ENCODE measurements at regions not wholly inside any gene's neighbourhood (a gene's known extent, or its start where the extent isn't known, plus 50 kb on each side); places are given as distances from the start of the nearest gene placed in this dataset.

DNA sequence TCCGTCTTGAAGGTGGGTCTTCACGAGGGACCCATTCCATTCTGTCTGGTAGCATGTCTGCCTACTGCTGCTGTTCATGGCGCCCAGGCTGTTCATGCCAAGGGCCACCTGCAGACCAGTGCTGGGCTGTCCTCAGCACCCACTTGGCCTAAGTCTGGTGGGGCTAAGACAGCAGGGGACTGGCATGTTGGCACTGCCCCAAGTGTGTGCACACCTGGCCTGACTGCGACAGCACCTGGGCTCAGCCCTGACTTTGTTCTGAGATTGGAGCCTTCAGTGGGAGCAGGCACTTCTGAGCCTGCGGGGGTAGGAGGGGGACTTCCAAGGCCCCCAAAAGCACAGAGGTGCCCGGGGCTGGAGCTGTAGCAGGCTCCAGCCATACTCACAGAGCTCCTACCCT is 250.8 kb upstream of the EDNRB start:
- TF ChIP-seq, protein P1, sequence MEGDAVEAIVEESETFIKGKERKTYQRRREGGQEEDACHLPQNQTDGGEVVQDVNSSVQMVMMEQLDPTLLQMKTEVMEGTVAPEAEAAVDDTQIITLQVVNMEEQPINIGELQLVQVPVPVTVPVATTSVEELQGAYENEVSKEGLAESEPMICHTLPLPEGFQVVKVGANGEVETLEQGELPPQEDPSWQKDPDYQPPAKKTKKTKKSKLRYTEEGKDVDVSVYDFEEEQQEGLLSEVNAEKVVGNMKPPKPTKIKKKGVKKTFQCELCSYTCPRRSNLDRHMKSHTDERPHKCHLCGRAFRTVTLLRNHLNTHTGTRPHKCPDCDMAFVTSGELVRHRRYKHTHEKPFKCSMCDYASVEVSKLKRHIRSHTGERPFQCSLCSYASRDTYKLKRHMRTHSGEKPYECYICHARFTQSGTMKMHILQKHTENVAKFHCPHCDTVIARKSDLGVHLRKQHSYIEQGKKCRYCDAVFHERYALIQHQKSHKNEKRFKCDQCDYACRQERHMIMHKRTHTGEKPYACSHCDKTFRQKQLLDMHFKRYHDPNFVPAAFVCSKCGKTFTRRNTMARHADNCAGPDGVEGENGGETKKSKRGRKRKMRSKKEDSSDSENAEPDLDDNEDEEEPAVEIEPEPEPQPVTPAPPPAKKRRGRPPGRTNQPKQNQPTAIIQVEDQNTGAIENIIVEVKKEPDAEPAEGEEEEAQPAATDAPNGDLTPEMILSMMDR (IDR thresholded peaks at IDR 0.05) = no peak
- Histone ChIP-seq H3K27ac (no peak overlapping the region), H3K4me3 (no peak overlapping the region)
- no peak for DNase-seq (ENCODE audit: low spot score)

DNA sequence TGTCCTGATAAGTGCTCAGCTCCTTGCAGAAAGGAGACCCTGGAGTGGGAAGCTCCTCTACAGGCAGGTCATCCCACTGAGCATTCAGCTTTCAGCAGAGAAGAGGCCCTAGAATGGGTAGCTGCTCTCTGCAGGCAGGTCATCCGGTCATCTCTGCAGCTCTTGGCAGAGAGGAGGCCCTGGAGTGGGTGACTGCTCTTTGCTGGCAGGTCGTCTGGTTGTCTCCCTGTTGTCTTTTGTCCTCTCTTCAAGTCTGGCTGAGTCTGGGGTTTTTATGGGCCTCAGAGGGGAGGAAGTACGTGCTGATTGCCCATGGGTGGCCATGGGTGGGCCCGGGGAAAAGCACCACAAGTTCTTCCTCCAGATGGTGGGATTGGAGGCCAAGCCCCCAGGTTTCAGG is 250.3 kb upstream of the EDNRB start:
- H3K27ac ChIP-seq = no peak overlapping the region
- TF ChIP-seq, protein P1 (IDR thresholded peaks at IDR 0.05) = no peak
- H3K4me3 ChIP-seq = no peak overlapping the region
- DNase-seq (ENCODE audit: low spot score) = no peak

DNA sequence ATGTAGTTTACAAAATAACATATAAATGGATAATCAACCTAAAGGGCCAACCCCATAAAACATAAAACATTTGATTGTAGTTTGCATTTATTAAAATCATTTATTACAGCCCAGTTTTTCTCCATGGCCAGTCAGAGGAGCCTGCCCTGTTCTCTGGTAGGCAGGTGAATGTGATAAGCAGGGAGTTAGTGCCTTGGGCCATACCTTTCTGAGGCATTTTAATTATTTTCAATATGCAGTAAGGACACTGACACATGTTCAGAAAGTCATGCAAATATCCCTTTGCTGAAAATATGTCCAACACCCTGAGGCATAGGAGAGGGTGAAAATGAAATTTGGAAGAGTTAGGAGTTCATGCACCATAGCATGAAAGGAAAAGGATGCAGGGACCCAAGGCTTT is 242.6 kb upstream of the EDNRB start:
- no peak overlapping the region for H3K4me3 ChIP-seq
- DNase-seq (ENCODE audit: low spot score) = no peak
- no peak overlapping the region for H3K27ac ChIP-seq
- TF ChIP-seq, protein P1 (IDR thresholded peaks at IDR 0.05) = no peak

DNA sequence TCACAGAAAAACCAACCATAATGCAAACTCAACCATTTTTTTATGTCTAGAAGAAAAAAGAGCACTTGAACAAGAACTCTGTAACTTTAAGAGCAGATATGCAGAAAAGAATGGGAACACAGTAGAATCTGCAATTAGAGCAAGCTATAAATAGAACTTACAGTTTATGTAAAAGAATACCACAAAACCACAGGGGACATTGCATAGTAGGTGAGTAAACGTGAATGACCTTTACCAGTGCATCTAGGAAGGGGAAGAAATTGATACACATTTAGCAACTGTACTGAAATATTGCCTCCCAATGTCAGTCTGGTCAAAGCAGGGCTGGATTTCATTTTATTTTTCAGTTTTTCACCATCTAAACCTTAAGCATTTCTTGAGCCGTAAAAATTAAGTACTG is 242.2 kb upstream of the EDNRB start:
- no peak for DNase-seq (ENCODE audit: low spot score)
- TF ChIP-seq, protein P1 (IDR thresholded peaks at IDR 0.05) = no peak
- no peak overlapping the region for H3K27ac ChIP-seq
- no peak overlapping the region for H3K4me3 ChIP-seq

DNA sequence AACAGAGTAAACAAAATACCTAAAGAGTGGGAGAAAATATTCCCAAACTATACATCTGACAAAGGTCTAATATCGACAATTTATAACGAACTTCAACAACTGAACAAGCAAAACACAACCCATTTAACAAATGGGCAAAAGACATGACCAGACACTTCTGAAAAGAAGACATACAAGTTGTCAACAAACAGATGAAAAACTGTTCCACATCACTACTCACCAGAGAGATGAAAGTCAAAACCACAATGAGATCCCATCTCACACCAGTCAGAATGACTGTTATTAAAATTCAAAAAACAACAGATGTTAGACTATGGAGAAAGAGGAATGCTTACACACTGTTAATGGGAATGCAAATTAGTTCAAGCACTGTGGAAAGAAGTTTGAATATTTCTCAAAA is 233.8 kb upstream of the EDNRB start:
- Histone ChIP-seq H3K27ac (no peak overlapping the region), H3K4me3 (no peak overlapping the region)
- TF ChIP-seq, protein P1 (IDR thresholded peaks at IDR 0.05) = no peak
- DNase-seq (ENCODE audit: low spot score) = no peak

DNA sequence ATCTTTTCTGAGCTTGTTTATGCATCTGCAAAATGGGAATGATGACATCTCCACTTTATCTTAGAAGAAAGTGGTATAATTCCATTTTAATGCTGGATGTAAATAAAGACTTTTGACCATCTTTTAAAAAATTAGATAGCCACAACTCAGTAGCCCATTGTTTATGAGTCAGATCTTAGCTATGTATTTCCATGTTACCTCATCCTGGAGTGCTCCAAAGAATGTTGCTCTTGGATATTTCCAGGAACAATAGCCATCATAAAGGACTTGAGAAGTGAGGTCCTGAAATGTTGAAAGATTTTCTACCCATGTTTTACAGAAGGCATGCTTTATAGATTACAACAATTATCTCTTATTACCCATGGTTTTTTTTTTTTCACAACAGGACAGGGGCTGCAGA is 229.3 kb upstream of the EDNRB start:
- H3K4me3 ChIP-seq = no peak overlapping the region
- DNase-seq (ENCODE audit: low spot score) = no peak

DNA sequence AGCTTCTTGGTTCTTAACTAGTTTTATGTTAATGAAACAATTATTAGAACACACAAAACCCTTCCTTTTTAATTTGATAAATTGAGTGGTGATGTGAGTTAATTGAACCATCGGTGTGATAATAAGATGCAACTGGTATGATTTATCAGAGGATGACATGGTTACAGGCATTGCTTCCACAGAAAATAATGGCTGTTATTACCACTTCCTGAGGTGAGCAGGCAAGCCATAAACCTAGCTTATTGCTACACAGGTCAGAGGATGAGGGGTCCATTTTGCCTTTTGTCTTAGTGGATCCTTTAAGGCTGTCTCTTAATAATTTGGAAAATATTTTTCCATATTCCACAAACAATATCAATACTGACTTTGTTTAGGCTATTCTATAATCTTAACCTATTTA is 226.6 kb upstream of the EDNRB start:
- Histone ChIP-seq H3K27ac (no peak overlapping the region), H3K4me3 (no peak overlapping the region)
- DNase-seq (ENCODE audit: low spot score) = no peak
- TF ChIP-seq, protein P1 (IDR thresholded peaks at IDR 0.05) = no peak

More for the DNA sequence above, 229.3 kb upstream of the EDNRB start:
- H3K27ac ChIP-seq = no peak overlapping the region
- TF ChIP-seq, protein P1 (IDR thresholded peaks at IDR 0.05) = no peak
